B cell (primary cell): ENCODE measurements at regions not wholly inside any gene's neighbourhood (a gene's known extent, or its start where the extent isn't known, plus 50 kb on each side); places are given as distances from the start of the nearest gene placed in this dataset.
"Not testable (repeated sequence)": the region's sequence is repeated elsewhere in the genome, so short reads cannot be mapped to it uniquely, and the experiment has no call there.

Experiments used
- ATAC-seq: fragments of 200-7000 bp; cut with Tn5 transposase; one replicate; pipeline ENCODE4 v1.10.0; 2021; ENCODE audit warnings: low read depth, mild to moderate bottlenecking, moderate number of reproducible peaks, moderate library complexity
- CTCF ChIA-PET: fragments of 350-600 bp; sonication (Branson Sonifier 250); formaldehyde crosslinking; loops from one replicate; lab custom pipeline; 2021; ENCODE audit warnings: antibody characterized with exemption, inconsistent platforms; lab: Charles Lee
- POLR2A ChIA-PET: fragments of 350-600 bp; sonication (Branson Sonifier 250); formaldehyde crosslinking; loops from one replicate; lab custom pipeline; 2021; ENCODE audit warnings: antibody characterized with exemption; lab: Charles Lee
- DNase-seq: peaks from one replicate; pipeline ENCODE4 v3.0.0; 2013
- H2AFZ ChIP-seq: 2 replicates; pipeline ENCODE4 v1.6.1; 2012; ENCODE audit warnings: mild to moderate bottlenecking, low read depth, low read length; ENCODE audit not compliant: insufficient read depth, poor library complexity, severe bottlenecking
- H3K27ac ChIP-seq, 2 donors: 1 replicate in 1 of 2; 2 replicates in 1 of 2; pipeline ENCODE4 v1.5.1; 2012 to 2013; ENCODE audit warnings: low read length in 2 of 2, mild to moderate bottlenecking in 2 of 2, moderate library complexity in 1 of 2
- H3K27me3 ChIP-seq, 4 experiments: fragments of 200-600 bp in 1 of 4; sonication (generic) in 1 of 4; replicated peaks in 1 of 4; 1 replicate in 2 of 4; 2 replicates in 2 of 4; pipeline versions ENCODE4 v1.6.1 to v1.7.0; 2013 to 2016; ENCODE audit warnings: low read length in 3 of 4, mild to moderate bottlenecking in 2 of 4, mixed read lengths in 1 of 4, moderate library complexity in 1 of 4; ENCODE audit not compliant: insufficient read depth in 4 of 4, control insufficient read depth in 3 of 4; ENCODE audit errors: control extremely low read depth in 1 of 4
- H3K36me3 ChIP-seq, 2 experiments: replicated peaks in 1 of 2; 1 replicate in 1 of 2; 2 replicates in 1 of 2; pipeline versions ENCODE4 v1.6.1 to v1.7.1; 2013; ENCODE audit warnings: low read length in 1 of 2; ENCODE audit not compliant: insufficient read depth in 2 of 2, control insufficient read depth in 1 of 2; ENCODE audit errors: control extremely low read depth in 1 of 2, extremely low read depth in 1 of 2
- H3K4me1 ChIP-seq, 2 donors: fragments of 200-600 bp in 1 of 2; sonication (generic) in 1 of 2; 1 replicate in 1 of 2; 2 replicates in 1 of 2; pipeline versions ENCODE4 v1.5.1 to v1.6.1; 2013 to 2017; ENCODE audit warnings: low read length in 2 of 2; ENCODE audit not compliant: control insufficient read depth in 2 of 2, insufficient read depth in 2 of 2
- H3K4me2 ChIP-seq: replicated peaks from 2 replicates; pipeline ENCODE3; 2012; ENCODE audit warnings: mild to moderate bottlenecking, low read depth, low read length; ENCODE audit not compliant: poor library complexity, severe bottlenecking
- H3K4me3 ChIP-seq, 5 experiments: fragments of 200-600 bp in 1 of 5; sonication (generic) in 1 of 5; 1 replicate in 3 of 5; 2 replicates in 2 of 5; pipeline versions ENCODE4 v1.5.1 to v1.7.0; 2011 to 2016; ENCODE audit warnings: low read length in 4 of 5, mild to moderate bottlenecking in 4 of 5, low read depth in 2 of 5, control low read depth in 1 of 5, moderate library complexity in 1 of 5; ENCODE audit not compliant: insufficient read depth in 1 of 5; ENCODE audit errors: control extremely low read depth in 1 of 5, extremely low read depth in 1 of 5
- H3K79me2 ChIP-seq: fragments of 200-600 bp; sonication (generic); one replicate; pipeline ENCODE4 v1.6.0; 2016; ENCODE audit warnings: low read length; ENCODE audit not compliant: control insufficient read depth, insufficient read depth
- H3K9ac ChIP-seq: fragments of 200-600 bp; sonication (generic); 2 replicates; pipeline ENCODE4 v1.6.1; 2017; ENCODE audit warnings: mild to moderate bottlenecking, low read length, moderate library complexity
- H3K9me3 ChIP-seq, 3 donors: one replicate each; pipeline versions ENCODE4 v1.6.1 to v1.7.1; 2013; ENCODE audit warnings: low read length in 2 of 3; ENCODE audit not compliant: control insufficient read depth in 2 of 3, insufficient read depth in 1 of 3; ENCODE audit errors: control extremely low read depth in 1 of 3
- H4K20me1 ChIP-seq: 2 replicates; pipeline ENCODE4 v1.6.0; 2012; ENCODE audit warnings: mild to moderate bottlenecking, low read length; ENCODE audit not compliant: insufficient read depth, control insufficient read depth, poor library complexity, severe bottlenecking
- H3K27ac Mint-ChIP-seq: one replicate; pipeline ENCODE4 v1.8.0; 2021; ENCODE audit warnings: mixed read lengths
- H3K27me3 Mint-ChIP-seq: one replicate; pipeline ENCODE4 v1.8.0; 2021; ENCODE audit warnings: mixed read lengths
- H3K4me1 Mint-ChIP-seq: one replicate; pipeline ENCODE4 v1.8.0; 2021; ENCODE audit warnings: mixed read lengths
- H3K4me3 Mint-ChIP-seq: one replicate; pipeline ENCODE4 v1.8.0; 2021; ENCODE audit warnings: mixed read lengths
- H3K9me3 Mint-ChIP-seq: one replicate; pipeline ENCODE4 v1.8.0; 2022; ENCODE audit warnings: mixed read lengths; ENCODE audit not compliant: insufficient read depth
- EZH2 ChIP-seq: IDR thresholded peaks from 2 replicates; pipeline ENCODE4 v1.6.1; 2012; ENCODE audit warnings: borderline replicate concordance, low read depth, mild to moderate bottlenecking, moderate library complexity, low read length; ENCODE audit not compliant: insufficient read depth, poor library complexity, severe bottlenecking
- WGBS: methylation state at CpG from one replicate; pipeline ENCODE4 v1.1.5; 2013; ENCODE audit warnings: missing lambda C conversion rate; ENCODE audit not compliant: insufficient coverage; 5-methylcytosine and 5-hydroxymethylcytosine counted together
- intact Hi-C: fragments of 100-400 bp; cut with micrococcal nuclease; formaldehyde crosslinking; loops from one replicate; pipeline ENCODE4 v1.10.0; 2022
- TF ChIP-seq, protein P1 (sequence below): fragments of 200-600 bp; IDR thresholded peaks from one replicate; pipeline ENCODE4 v1.8.0; 2022; ENCODE audit warnings: antibody characterized with exemption, mild to moderate bottlenecking

- ATAC-seq: no peak
These were observed 305.9 kb upstream of the MEX3C start for GRCh38 chr18:51503351-51503750.

DNA sequence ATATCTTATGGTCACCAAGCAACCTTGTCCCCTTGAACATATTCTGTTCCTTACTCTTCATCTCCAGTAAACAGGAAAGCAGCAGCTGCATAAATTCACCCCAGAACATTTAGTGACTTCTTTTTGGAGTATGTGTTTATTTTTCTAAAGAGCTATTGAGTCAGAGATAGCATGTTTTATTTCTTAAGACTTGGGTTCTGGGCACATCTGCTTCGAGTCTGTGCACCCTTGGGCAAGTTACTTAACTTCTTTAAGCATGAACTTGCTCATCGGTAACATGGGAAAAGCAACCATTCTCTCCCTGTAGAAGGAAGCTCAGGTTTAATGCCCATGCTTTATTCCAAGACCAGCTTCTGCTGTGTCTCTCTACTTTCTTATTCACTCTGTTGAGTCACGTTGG lies 309.3 kb upstream of the MEX3C start:
- no peaks in the 10 kb centered on the region for H3K36me3 ChIP-seq
- no peak for TF ChIP-seq EZH2
- TF ChIP-seq, protein P1, sequence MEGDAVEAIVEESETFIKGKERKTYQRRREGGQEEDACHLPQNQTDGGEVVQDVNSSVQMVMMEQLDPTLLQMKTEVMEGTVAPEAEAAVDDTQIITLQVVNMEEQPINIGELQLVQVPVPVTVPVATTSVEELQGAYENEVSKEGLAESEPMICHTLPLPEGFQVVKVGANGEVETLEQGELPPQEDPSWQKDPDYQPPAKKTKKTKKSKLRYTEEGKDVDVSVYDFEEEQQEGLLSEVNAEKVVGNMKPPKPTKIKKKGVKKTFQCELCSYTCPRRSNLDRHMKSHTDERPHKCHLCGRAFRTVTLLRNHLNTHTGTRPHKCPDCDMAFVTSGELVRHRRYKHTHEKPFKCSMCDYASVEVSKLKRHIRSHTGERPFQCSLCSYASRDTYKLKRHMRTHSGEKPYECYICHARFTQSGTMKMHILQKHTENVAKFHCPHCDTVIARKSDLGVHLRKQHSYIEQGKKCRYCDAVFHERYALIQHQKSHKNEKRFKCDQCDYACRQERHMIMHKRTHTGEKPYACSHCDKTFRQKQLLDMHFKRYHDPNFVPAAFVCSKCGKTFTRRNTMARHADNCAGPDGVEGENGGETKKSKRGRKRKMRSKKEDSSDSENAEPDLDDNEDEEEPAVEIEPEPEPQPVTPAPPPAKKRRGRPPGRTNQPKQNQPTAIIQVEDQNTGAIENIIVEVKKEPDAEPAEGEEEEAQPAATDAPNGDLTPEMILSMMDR: no peak
- intact Hi-C loops: no loop called here
- no peaks in the 10 kb centered on the region for H4K20me1 ChIP-seq
- H3K4me3 Mint-ChIP-seq: no peak overlapping the region
- POLR2A ChIA-PET: no interaction called here
- peaks cover 0 to 12% (median 5%) of the 10 kb centered on the region in 3 donors for H3K9me3 ChIP-seq
- H3K27me3 Mint-ChIP-seq: no peaks in the 10 kb centered on the region
- no peak overlapping the region for H3K4me3 ChIP-seq
- no peaks in the 10 kb centered on the region for H3K4me1 ChIP-seq
- peaks cover 7% of the 10 kb centered on the region for H3K9me3 Mint-ChIP-seq
- no peaks in the 10 kb centered on the region for H3K79me2 ChIP-seq
- no peaks in the 10 kb centered on the region for H3K4me1 Mint-ChIP-seq
- no peak overlapping the region for H3K9ac ChIP-seq
- H2AFZ ChIP-seq: no peak overlapping the region
- H3K27ac ChIP-seq: no peak overlapping the region
- WGBS: 75% methylated on average over 3 of the region's 3 CpGs
- H3K27me3 ChIP-seq: no peaks in the 10 kb centered on the region
- ATAC-seq (no peak), DNase-seq (no peak)
- no peak overlapping the region for H3K4me2 ChIP-seq
- no peak overlapping the region for H3K27ac Mint-ChIP-seq
- CTCF ChIA-PET: no interaction called here

More at GRCh38 chr18:51503351-51503750, 305.9 kb upstream of the MEX3C start:
- Histone ChIP-seq H3K4me2 (no peak overlapping the region), H3K27ac (no peak overlapping the region), H3K9ac (no peak overlapping the region), H3K79me2 (no peaks in the 10 kb centered on the region), H3K9me3 (peaks cover 0 to 6% (median 5%) of the 10 kb centered on the region in 3 donors), H3K36me3 (no peaks in the 10 kb centered on the region), H3K27me3 (no peaks in the 10 kb centered on the region), H2AFZ (no peak overlapping the region), H3K4me3 (no peak overlapping the region), H4K20me1 (no peaks in the 10 kb centered on the region), H3K4me1 (no peaks in the 10 kb centered on the region)
- Mint-ChIP-seq H3K9me3 (peaks cover 3% of the 10 kb centered on the region), H3K4me1 (no peaks in the 10 kb centered on the region), H3K27me3 (no peaks in the 10 kb centered on the region), H3K27ac (no peak overlapping the region), H3K4me3 (no peak overlapping the region)
- intact Hi-C loops: no loop called here
- TF ChIP-seq EZH2: no peak
- TF ChIP-seq, protein P1: no peak
- ChIA-PET CTCF (interaction anchor here (0.6 kb wide), 1 partner anchor 14 kb away, joined by 3 read pairs; no protein-coding TSS in a partner anchor), POLR2A (no interaction called here)
- no peak for DNase-seq

- H3K27ac Mint-ChIP-seq, DNase-seq, H3K27me3 Mint-ChIP-seq, H3K4me2 ChIP-seq, H3K9me3 Mint-ChIP-seq, H4K20me1 ChIP-seq, H3K4me1 ChIP-seq, ATAC-seq, H3K9ac ChIP-seq, H3K27ac ChIP-seq, H3K4me3 ChIP-seq, H3K27me3 ChIP-seq, H3K36me3 ChIP-seq, POLR2A ChIA-PET, intact Hi-C loops, H2AFZ ChIP-seq, H3K4me1 Mint-ChIP-seq, H3K79me2 ChIP-seq, CTCF ChIA-PET, H3K9me3 ChIP-seq, H3K4me3 Mint-ChIP-seq: not testable (repeated sequence)
- 85% methylated on average over 1 of the region's 7 CpGs for WGBS
These were observed 310.9 kb upstream of the MEX3C start for GRCh38 chr18:51508410-51508809.
